HG02571 (cell line): ENCODE measurements at regions not wholly inside any gene's neighbourhood (a gene's known extent, or its start where the extent isn't known, plus 50 kb on each side); places are given as distances from the start of the nearest gene placed in this dataset.
"Not testable (repeated sequence)": the region's sequence is repeated elsewhere in the genome, so short reads cannot be mapped to it uniquely, and the experiment has no call there.

ENCODE experiments used
- ATAC-seq: cut with Tn5 transposase; IDR thresholded peaks from one replicate; pipeline ENCODE4 v1.9.1; 2021; ENCODE audit warnings: mild to moderate bottlenecking, moderate library complexity; ENCODE audit not compliant: unreplicated experiment

GRCh38 chr14:53620890-53621289 lies 335.7 kb downstream of the BMP4 start:
- peak; percentile 45 for ATAC-seq

GRCh38 chr14:53620317-53620716 lies 336.3 kb downstream of the BMP4 start:
- no peak for ATAC-seq

DNA sequence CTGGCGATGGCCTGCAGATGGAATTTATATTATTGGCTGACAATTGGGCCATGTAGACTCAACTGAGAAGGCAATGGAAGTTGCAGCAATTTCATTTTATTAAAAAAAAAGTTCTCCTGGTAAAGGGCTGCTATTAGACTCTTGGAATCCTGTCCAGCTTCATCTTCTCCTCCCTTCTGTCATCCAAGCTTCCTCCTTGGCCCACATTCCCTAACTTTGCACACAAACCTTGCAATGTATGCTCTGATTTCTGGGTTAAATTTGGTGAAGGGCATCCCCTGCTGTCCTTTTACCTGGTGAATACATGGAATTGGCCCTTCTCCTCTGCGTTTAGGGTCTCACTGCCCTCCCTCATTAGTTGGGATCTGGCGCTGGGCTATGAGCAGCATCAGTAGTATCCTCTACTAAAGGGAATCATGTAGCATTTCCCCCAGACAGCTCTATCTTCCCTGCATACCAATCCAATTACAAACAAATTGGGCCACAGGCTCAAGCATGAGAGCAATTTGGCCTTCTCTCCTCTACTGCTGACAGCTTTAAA lies 336.9 kb downstream of the BMP4 start:
- ATAC-seq: no peak

DNA sequence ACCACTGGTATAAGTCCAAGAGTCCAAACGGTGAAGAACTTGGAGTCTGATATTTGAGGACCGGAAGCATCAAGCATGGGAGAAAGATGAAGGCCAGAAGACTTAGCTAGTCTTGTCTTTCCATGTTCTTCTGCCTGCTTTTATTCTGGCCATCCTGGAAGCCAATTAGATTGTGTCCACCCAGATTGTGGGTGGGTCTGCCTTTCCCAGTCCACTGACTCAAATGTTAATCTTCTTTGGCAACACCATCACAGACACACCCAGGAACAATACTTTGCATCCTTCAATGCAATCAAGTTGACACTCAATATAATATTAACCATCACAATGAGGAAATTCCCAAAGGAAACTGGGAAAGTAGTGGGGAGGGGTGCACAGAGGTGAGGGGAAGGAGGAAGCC lies 340.1 kb downstream of the BMP4 start:
- ATAC-seq: not testable (repeated sequence)

- ATAC-seq: no peak
Measured at GRCh38 chr14:53615252-53615651, 341.4 kb downstream of the BMP4 start.

- peak; percentile 98 for ATAC-seq
Measured at GRCh38 chr14:53613404-53614253, 343.0 kb downstream of the BMP4 start.

DNA sequence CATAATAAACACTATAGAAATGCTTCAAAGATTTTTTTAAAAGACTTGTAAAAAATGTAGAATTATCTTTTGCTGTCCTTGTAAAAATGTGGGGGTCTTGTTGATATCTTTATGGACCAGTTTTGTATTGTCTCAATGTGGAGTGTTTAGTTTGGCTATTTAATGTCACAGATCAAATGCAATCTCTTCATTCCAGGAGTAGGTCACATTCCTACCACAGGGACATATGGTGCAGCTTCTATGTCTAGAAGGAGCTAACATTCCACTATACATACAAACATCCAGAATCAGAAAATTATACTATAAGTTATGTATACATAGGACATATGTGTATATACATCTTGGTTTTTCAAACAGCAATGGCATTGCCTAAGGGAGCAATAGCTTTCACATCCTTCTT lies 345.7 kb downstream of the BMP4 start:
- ATAC-seq: no peak

DNA sequence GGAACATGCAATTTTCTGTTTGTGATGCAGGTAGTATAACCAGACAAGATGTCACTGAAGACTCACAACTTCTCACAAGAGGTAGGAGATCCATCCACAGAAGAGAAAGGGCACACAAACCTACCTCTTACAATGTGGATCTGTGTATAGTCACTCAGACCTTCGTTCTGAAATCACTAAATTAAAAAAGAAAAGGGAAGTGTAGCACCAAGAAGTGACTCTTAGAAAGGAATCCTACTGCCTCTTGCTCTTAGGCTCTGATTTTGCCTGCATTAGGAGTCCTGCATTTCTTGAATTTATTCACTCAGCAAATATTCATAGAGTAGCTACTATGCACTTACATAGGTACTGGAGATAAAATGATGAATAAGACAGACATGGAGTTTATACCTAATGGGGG lies 347.6 kb downstream of the BMP4 start:
- no peak for ATAC-seq

DNA sequence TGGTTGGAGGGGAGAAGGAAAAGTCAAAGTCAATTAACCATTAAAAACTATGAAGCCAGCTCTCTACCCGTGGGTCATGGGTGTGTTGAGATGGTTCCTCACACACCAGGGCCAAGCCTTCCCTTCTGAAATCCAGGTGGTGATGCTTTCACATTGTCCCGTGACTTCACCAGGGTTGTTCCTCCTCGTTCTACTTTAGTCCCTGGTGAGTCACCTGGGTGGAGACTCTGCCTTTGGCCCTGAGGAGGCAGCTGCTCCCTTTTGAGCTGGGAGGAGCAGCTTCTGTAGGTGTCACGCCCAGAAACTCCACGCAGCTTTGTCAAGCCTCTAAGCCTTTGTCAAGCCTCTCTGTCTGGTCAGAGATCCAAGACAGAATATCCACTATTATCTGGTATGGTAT lies 348.3 kb downstream of the BMP4 start:
- peak; percentile 63 for ATAC-seq

DNA sequence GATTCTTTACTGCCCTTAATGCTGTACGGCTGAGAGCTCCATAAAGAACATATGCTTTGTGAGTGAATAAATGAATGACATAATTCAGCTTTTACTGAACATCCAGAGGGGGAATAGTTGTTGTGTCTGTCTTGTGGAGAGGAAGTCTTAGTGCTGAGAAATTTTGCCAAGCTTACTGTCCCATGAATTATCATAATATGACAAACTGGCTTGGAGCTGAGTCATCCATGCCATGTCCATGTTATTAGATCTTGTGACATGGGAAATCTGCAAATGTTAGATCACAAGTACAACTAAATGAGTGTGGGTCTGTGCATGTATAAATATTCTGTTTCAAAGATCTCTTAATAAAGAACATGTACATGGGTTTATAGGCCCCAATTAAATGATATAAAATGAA lies 350.4 kb downstream of the BMP4 start:
- ATAC-seq: no peak

- ATAC-seq: no peak
Measured at GRCh38 chr14:53605562-53605961, 351.1 kb downstream of the BMP4 start.

DNA sequence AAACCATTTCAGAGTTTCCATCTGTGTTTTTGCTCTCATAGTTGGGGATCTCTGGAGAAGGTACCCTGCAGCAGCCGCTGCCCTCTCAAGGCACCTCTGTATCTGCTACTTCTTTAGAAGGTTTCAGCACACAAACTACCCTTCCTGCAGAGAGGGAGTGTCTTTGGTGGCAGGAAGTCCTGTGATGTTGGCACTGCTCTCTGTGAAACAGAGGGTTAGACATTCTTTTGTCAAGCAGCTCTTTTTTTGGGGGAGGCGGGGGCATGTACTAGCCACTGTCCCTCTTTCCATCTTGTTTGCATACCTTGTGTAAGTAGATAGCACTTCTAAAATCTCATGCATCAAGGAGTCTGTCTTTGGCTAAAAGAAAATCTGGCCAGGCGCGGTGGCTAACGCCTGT lies 352.6 kb downstream of the BMP4 start:
- ATAC-seq: no peak

DNA sequence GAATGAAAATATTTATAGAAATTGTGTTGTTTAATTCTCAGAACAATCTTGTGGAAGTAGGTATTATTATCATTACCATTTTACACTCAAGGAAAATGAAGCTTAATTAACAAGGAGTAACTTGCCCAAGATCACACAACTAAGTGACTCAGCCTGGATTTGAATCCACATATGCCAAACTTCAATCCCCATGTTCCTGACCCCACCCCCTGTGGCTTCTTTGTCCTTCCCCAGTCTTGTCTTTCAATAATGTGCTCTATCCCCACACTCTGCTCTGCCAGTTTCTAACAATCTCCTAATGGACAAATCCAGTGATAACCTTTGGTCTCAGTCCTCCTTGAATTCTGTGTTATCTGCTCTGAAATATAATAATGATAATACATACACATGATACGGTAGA lies 355.2 kb downstream of the BMP4 start:
- no peak for ATAC-seq

DNA sequence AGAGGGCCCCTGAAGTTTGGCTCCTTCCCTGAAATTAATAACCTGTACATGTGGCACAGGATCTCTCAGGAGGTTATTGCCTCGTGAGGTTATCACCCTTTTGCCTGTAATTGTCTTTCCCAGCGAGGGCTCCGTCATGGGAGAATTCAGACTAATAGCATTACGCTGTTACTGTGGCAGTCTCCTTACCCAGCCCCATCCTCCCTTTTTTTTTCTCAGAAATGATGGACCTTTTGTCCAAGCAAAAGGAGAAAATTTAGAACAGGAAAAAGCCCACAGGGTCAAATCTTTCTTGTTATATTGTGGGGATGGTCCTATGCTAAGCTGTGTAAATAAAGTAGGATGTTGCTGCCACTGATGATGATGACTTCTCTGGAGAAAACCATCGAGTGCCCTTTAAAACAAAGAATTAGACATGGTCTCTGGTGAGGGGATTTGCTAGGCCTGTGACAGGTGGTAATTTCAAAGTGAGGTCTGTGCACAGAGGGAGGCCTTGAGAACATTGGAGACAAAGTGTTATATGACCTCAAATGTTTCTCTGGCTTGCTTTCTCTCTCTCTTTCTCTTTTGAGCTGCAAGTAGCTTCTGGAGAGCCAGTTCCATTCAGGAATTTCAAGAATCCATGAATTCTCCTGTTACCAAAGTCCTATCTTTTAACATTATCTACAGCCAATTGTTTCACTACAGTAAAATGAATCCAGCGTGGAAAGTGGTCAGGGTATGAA lies 357.2 kb downstream of the BMP4 start:
- no peak for ATAC-seq

- no peak for ATAC-seq
Measured at GRCh38 chr14:53596853-53597525, 359.6 kb downstream of the BMP4 start.

GRCh38 chr14:53591816-53592215 lies 364.8 kb downstream of the BMP4 start:
- ATAC-seq: no peak

GRCh38 chr14:53581504-53581903 lies 375.1 kb downstream of the BMP4 start:
- ATAC-seq: no peak

DNA sequence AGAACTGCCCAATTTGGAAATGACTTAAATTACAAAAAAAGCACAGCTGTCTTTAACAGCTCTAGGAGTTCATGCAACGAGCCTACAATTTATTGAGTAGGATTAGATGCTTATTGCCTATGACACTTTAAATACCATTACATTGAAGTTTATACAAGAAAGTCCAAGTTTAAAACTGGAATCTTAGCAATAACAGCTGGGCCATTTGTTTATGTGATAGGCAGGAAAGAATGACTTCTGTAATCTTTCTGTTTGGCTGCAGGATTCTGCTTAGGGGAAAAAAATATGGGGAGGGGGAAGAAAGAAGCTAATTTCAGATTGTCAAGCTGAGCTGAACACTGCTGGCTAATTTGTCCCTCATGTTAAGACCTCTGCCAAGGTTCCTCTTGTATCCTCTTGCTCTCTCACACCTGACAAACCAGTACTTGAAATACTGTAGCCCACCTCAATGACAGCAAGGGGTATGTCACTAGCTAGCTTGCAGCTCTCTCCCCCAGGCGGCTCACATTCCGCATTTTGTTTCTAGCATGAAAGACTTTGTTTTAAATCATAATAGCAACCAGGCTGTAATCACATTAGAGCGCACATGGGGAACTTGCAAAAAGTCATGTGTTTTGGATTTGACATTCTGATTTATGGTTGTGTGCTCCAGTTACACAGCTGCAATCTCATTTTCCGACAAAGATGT lies 384.8 kb downstream of the BMP4 start:
- no peak for ATAC-seq

GRCh38 chr14:53570411-53571387 lies 385.9 kb downstream of the BMP4 start:
- peak; percentile 94 for ATAC-seq

DNA sequence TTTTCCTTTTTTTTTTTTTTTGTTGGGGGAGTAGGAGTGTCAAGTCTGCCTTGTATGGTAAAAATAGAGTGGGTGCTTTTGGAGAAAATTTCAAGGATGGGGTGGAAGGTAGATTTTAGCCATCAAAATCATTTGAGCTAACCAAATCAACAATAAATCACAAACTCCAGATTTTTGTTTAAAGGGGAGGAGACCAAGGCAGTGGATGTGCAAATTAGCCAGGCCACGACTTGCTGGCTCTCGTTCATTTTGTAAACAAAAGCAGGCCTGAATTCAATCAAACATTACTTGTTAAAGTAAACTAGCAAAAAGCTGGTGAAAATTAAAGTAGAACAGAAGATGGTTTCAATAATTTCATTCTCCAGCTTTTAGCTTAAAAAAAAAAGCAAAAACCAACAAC lies 387.2 kb downstream of the BMP4 start:
- ATAC-seq: no peak
